Naive thymus-derived CD4-positive, alpha-beta T cell (primary cell): ENCODE measurements at regions not wholly inside any gene's neighbourhood (a gene's known extent, or its start where the extent isn't known, plus 50 kb on each side); places are given as distances from the start of the nearest gene placed in this dataset.

Source experiments
- ATAC-seq: fragments of 150-1000 bp; cut with Tn5 transposase; 2 replicates; pipeline ENCODE4 v1.10.0; 2021; ENCODE audit warnings: mild to moderate bottlenecking, moderate library complexity
- CTCF ChIA-PET: fragments of 350-600 bp; sonication (Branson Sonifier 250); formaldehyde crosslinking; loops from one replicate; lab custom pipeline; 2021; ENCODE audit warnings: antibody characterized with exemption; lab: Charles Lee
- POLR2A ChIA-PET: fragments of 350-600 bp; sonication (Branson Sonifier 250); formaldehyde crosslinking; loops from one replicate; lab custom pipeline; 2021; ENCODE audit warnings: antibody characterized with exemption, inconsistent platforms; lab: Charles Lee
- DNase-seq, 9 donors: peaks; one replicate each; pipeline versions ENCODE4 v3.0.0 to v3.0.0-alpha.2; 2020 to 2022; ENCODE audit warnings: mixed read lengths in 1 of 9
- H3K27ac ChIP-seq: one replicate; pipeline ENCODE4 v1.7.0; 2013; ENCODE audit warnings: mild to moderate bottlenecking, low read depth, low read length, moderate library complexity
- H3K27me3 ChIP-seq, 2 donors: one replicate each; pipeline ENCODE4 v1.7.0; 2013; ENCODE audit warnings: low read length in 2 of 2, mild to moderate bottlenecking in 2 of 2, moderate library complexity in 2 of 2; ENCODE audit not compliant: control insufficient read depth in 2 of 2, insufficient read depth in 2 of 2
- H3K36me3 ChIP-seq, 3 experiments: 1 replicate in 2 of 3; 2 replicates in 1 of 3; pipeline ENCODE4 v1.7.0; 2013; ENCODE audit warnings: low read length in 3 of 3, mild to moderate bottlenecking in 3 of 3, moderate library complexity in 1 of 3; ENCODE audit not compliant: insufficient read depth in 3 of 3, control insufficient read depth in 2 of 3
- H3K4me1 ChIP-seq, 2 donors: one replicate each; pipeline ENCODE4 v1.7.0; 2013; ENCODE audit warnings: low read length in 2 of 2, mild to moderate bottlenecking in 2 of 2, moderate library complexity in 1 of 2; ENCODE audit not compliant: control insufficient read depth in 2 of 2, insufficient read depth in 2 of 2
- H3K4me3 ChIP-seq: 2 replicates; pipeline ENCODE4 v1.7.0; 2013; ENCODE audit warnings: mild to moderate bottlenecking, low read length
- H3K9me3 ChIP-seq, 3 experiments: 1 replicate in 2 of 3; 2 replicates in 1 of 3; pipeline ENCODE4 v1.7.0; 2013; ENCODE audit warnings: low read length in 3 of 3; ENCODE audit not compliant: control insufficient read depth in 2 of 3
- H3K27ac Mint-ChIP-seq, 9 donors: one replicate each; pipeline ENCODE4 v1.8.0; 2020 to 2022; ENCODE audit warnings: mixed read lengths in 9 of 9, mild to moderate bottlenecking in 8 of 9, moderate library complexity in 5 of 9, inconsistent platforms in 2 of 9
- H3K27me3 Mint-ChIP-seq, 5 donors: one replicate each; pipeline ENCODE4 v1.8.0; 2021 to 2022; ENCODE audit warnings: mixed read lengths in 5 of 5, mild to moderate bottlenecking in 1 of 5
- H3K36me3 Mint-ChIP-seq, 5 donors: one replicate each; pipeline ENCODE4 v1.8.0; 2020 to 2022; ENCODE audit warnings: mixed read lengths in 5 of 5, mild to moderate bottlenecking in 3 of 5, inconsistent platforms in 1 of 5
- H3K4me1 Mint-ChIP-seq, 7 donors: one replicate each; pipeline ENCODE4 v1.8.0; 2020 to 2022; ENCODE audit warnings: mixed read lengths in 7 of 7, mild to moderate bottlenecking in 3 of 7, inconsistent platforms in 1 of 7
- H3K4me3 Mint-ChIP-seq, 10 donors: one replicate each; pipeline ENCODE4 v1.8.0; 2020 to 2022; ENCODE audit warnings: mild to moderate bottlenecking in 10 of 10, mixed read lengths in 10 of 10, moderate library complexity in 6 of 10, inconsistent platforms in 2 of 10
- H3K9me3 Mint-ChIP-seq, 11 donors: one replicate each; pipeline ENCODE4 v1.8.0; 2020 to 2022; ENCODE audit warnings: mixed read lengths in 11 of 11, mild to moderate bottlenecking in 4 of 11, inconsistent platforms in 1 of 11, moderate library complexity in 1 of 11
- intact Hi-C, 2 donors: fragments of 100-400 bp; cut with micrococcal nuclease; formaldehyde crosslinking; loops; one replicate each; pipeline ENCODE4 v1.15.1; 2023

- H3K27ac ChIP-seq: no peak overlapping the region
- intact Hi-C loops: no loop called here
- CTCF ChIA-PET: no interaction called here
Observed at GRCh38 chr3:124207873-124208485, 216.1 kb upstream of the ROPN1 start.

GRCh38 chr3:124209426-124209825 is 217.5 kb upstream of the ROPN1 start:
- H3K27me3 Mint-ChIP-seq: peaks cover 8 to 21% (median 14%) of the 10 kb centered on the region in 5 donors
- Histone ChIP-seq H3K27ac (no peak overlapping the region), H3K36me3 (no peaks in the 10 kb centered on the region), H3K4me3 (no peak overlapping the region), H3K4me1 (no peaks in the 10 kb centered on the region), H3K27me3 (peaks cover 0 to 3% of the 10 kb centered on the region in 2 donors), H3K9me3 (no peaks in the 10 kb centered on the region)
- no peak overlapping the region for H3K4me3 Mint-ChIP-seq
- no peak overlapping the region for H3K27ac Mint-ChIP-seq
- ChIA-PET CTCF (no interaction called here), POLR2A (no interaction called here)
- H3K36me3 Mint-ChIP-seq: no peaks in the 10 kb centered on the region
- no peaks in the 10 kb centered on the region for H3K4me1 Mint-ChIP-seq
- peaks cover 0 to 3% (median 0%) of the 10 kb centered on the region in 11 donors for H3K9me3 Mint-ChIP-seq
- ATAC-seq (no peak), DNase-seq (no peak)
- intact Hi-C loops: no loop called here

More at GRCh38 chr3:124207873-124208485, 216.1 kb upstream of the ROPN1 start:
- no peaks in the 10 kb centered on the region for H3K36me3 Mint-ChIP-seq
- peaks cover 8 to 28% (median 17%) of the 10 kb centered on the region in 5 donors for H3K27me3 Mint-ChIP-seq
- no peak overlapping the region for H3K27ac Mint-ChIP-seq
- no peaks in the 10 kb centered on the region for H3K4me1 Mint-ChIP-seq
- Histone ChIP-seq H3K9me3 (no peaks in the 10 kb centered on the region), H3K4me1 (no peaks in the 10 kb centered on the region), H3K27me3 (peaks cover 0 to 3% of the 10 kb centered on the region in 2 donors), H3K4me3 (no peak overlapping the region), H3K36me3 (no peaks in the 10 kb centered on the region)
- no peak for ATAC-seq
- peaks cover 0 to 3% (median 0%) of the 10 kb centered on the region in 11 donors for H3K9me3 Mint-ChIP-seq
- no peak for DNase-seq
- POLR2A ChIA-PET: no interaction called here
- no peak overlapping the region for H3K4me3 Mint-ChIP-seq

GRCh38 chr3:124210899-124211298 is 219.0 kb upstream of the ROPN1 start:
- H3K27me3 ChIP-seq: peaks cover 0 to 3% of the 10 kb centered on the region in 2 donors
- ATAC-seq (no peak), DNase-seq (no peak)
- H3K4me3 Mint-ChIP-seq: no peak overlapping the region
- no peak overlapping the region for H3K4me3 ChIP-seq
- no peaks in the 10 kb centered on the region for H3K4me1 Mint-ChIP-seq
- H3K27ac Mint-ChIP-seq: no peak overlapping the region
- H3K9me3 ChIP-seq: no peaks in the 10 kb centered on the region
- peaks cover 0 to 3% (median 0%) of the 10 kb centered on the region in 11 donors for H3K9me3 Mint-ChIP-seq
- no peaks in the 10 kb centered on the region for H3K4me1 ChIP-seq
- CTCF ChIA-PET: no interaction called here
- intact Hi-C loops: no loop called here
- POLR2A ChIA-PET: no interaction called here
- H3K36me3 Mint-ChIP-seq: no peaks in the 10 kb centered on the region
- H3K27ac ChIP-seq: no peak overlapping the region
- H3K36me3 ChIP-seq: no peaks in the 10 kb centered on the region
- H3K27me3 Mint-ChIP-seq: peaks cover 8 to 20% (median 11%) of the 10 kb centered on the region in 5 donors

GRCh38 chr3:124213641-124214040 is 221.7 kb upstream of the ROPN1 start:
- H3K27me3 ChIP-seq: no peaks in the 10 kb centered on the region
- Mint-ChIP-seq H3K36me3 (no peaks in the 10 kb centered on the region), H3K27me3 (peaks cover 0 to 10% (median 7%) of the 10 kb centered on the region in 5 donors), H3K4me3 (no peak overlapping the region), H3K4me1 (no peaks in the 10 kb centered on the region), H3K9me3 (peaks cover 0 to 10% (median 2%) of the 10 kb centered on the region in 11 donors), H3K27ac (no peak overlapping the region)
- DNase-seq (no peak), ATAC-seq (no peak)
- intact Hi-C loops: no loop called here
- H3K4me1 ChIP-seq: no peaks in the 10 kb centered on the region
- H3K9me3 ChIP-seq: no peaks in the 10 kb centered on the region
- ChIA-PET CTCF (no interaction called here), POLR2A (no interaction called here)
- H3K4me3 ChIP-seq: no peak overlapping the region
- no peak overlapping the region for H3K27ac ChIP-seq
- no peaks in the 10 kb centered on the region for H3K36me3 ChIP-seq

- H3K4me1 ChIP-seq: no peaks in the 10 kb centered on the region
- no peak for ATAC-seq
- DNase-seq: peak in 1 of 9 donors; percentile 25
- Mint-ChIP-seq H3K4me3 (no peak overlapping the region), H3K9me3 (peaks cover 0 to 12% (median 3%) of the 10 kb centered on the region in 11 donors), H3K36me3 (no peaks in the 10 kb centered on the region), H3K27me3 (peaks cover 0 to 44% (median 11%) of the 10 kb centered on the region in 5 donors), H3K27ac (no peak overlapping the region), H3K4me1 (no peaks in the 10 kb centered on the region)
- no peaks in the 10 kb centered on the region for H3K27me3 ChIP-seq
- ChIA-PET CTCF (no interaction called here), POLR2A (no interaction called here)
- H3K4me3 ChIP-seq: no peak overlapping the region
- H3K36me3 ChIP-seq: no peaks in the 10 kb centered on the region
- H3K9me3 ChIP-seq: no peaks in the 10 kb centered on the region
- intact Hi-C loops: no loop called here
- H3K27ac ChIP-seq: no peak overlapping the region
Observed at GRCh38 chr3:124217542-124217941, 225.6 kb upstream of the ROPN1 start.

GRCh38 chr3:124221422-124221821 is 229.5 kb upstream of the ROPN1 start:
- no peaks in the 10 kb centered on the region for H3K4me1 Mint-ChIP-seq
- H3K27me3 Mint-ChIP-seq: peaks cover 0 to 47% (median 11%) of the 10 kb centered on the region in 5 donors
- peaks cover 0 to 12% (median 1%) of the 10 kb centered on the region in 11 donors for H3K9me3 Mint-ChIP-seq
- Histone ChIP-seq H3K36me3 (no peaks in the 10 kb centered on the region), H3K9me3 (no peaks in the 10 kb centered on the region), H3K4me1 (no peaks in the 10 kb centered on the region), H3K27me3 (no peaks in the 10 kb centered on the region), H3K27ac (no peak overlapping the region), H3K4me3 (no peak overlapping the region)
- H3K36me3 Mint-ChIP-seq: no peaks in the 10 kb centered on the region
- no peak overlapping the region for H3K4me3 Mint-ChIP-seq
- no peak overlapping the region for H3K27ac Mint-ChIP-seq
- ChIA-PET CTCF (interaction anchor here (0.8 kb wide), 1 partner anchor 34 kb away, joined by 3 read pairs; no protein-coding TSS in a partner anchor), POLR2A (no interaction called here)
- no peak for ATAC-seq
- intact Hi-C loops: no loop called here
- no peak for DNase-seq

- Histone ChIP-seq H3K9me3 (no peaks in the 10 kb centered on the region), H3K27ac (no peak overlapping the region), H3K27me3 (no peaks in the 10 kb centered on the region), H3K4me3 (no peak overlapping the region), H3K36me3 (no peaks in the 10 kb centered on the region), H3K4me1 (no peaks in the 10 kb centered on the region)
- Mint-ChIP-seq H3K4me3 (no peak overlapping the region), H3K9me3 (peaks cover 0 to 14% (median 2%) of the 10 kb centered on the region in 11 donors), H3K4me1 (no peaks in the 10 kb centered on the region), H3K27ac (no peak overlapping the region), H3K27me3 (peaks cover 0 to 50% (median 21%) of the 10 kb centered on the region in 5 donors), H3K36me3 (peaks cover 0 to 3% (median 0%) of the 10 kb centered on the region in 5 donors)
- DNase-seq (no peak), ATAC-seq (no peak)
- POLR2A ChIA-PET: no interaction called here
- intact Hi-C loops: no loop called here
- CTCF ChIA-PET: no interaction called here
Observed at GRCh38 chr3:124223853-124224252, 231.9 kb upstream of the ROPN1 start.
